ENCODE measurements at regions not wholly inside any gene's neighbourhood (a gene's known extent, or its start where the extent isn't known, plus 50 kb on each side); places are given as distances from the start of the nearest gene placed in this dataset.

- TF ChIP-seq CTCF (IDR thresholded peaks at IDR 0.05; ENCODE audit: low read length) (no peak), EZH2 (IDR thresholded peaks at IDR 0.05; ENCODE audit: borderline replicate concordance, low read length) (no peak)
These were observed 64.9 kb upstream of the PARP11 start for GRCh38 chr12:3938042-3938544.

Data from OCI-LY1 (cell line).